ENCODE measurements at regions not wholly inside any gene's neighbourhood (a gene's known extent, or its start where the extent isn't known, plus 50 kb on each side); places are given as distances from the start of the nearest gene placed in this dataset.

- DNase-seq (ENCODE audit: low read depth), result peak; percentile 83
- TF ChIP-seq, protein P1, sequence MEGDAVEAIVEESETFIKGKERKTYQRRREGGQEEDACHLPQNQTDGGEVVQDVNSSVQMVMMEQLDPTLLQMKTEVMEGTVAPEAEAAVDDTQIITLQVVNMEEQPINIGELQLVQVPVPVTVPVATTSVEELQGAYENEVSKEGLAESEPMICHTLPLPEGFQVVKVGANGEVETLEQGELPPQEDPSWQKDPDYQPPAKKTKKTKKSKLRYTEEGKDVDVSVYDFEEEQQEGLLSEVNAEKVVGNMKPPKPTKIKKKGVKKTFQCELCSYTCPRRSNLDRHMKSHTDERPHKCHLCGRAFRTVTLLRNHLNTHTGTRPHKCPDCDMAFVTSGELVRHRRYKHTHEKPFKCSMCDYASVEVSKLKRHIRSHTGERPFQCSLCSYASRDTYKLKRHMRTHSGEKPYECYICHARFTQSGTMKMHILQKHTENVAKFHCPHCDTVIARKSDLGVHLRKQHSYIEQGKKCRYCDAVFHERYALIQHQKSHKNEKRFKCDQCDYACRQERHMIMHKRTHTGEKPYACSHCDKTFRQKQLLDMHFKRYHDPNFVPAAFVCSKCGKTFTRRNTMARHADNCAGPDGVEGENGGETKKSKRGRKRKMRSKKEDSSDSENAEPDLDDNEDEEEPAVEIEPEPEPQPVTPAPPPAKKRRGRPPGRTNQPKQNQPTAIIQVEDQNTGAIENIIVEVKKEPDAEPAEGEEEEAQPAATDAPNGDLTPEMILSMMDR (IDR thresholded peaks at IDR 0.05; ENCODE audit: insufficient read depth, low read length), result no peak
- no peak overlapping the region for H3K4me3 ChIP-seq (ENCODE audit: low read depth, low read length)
Observed at GRCh38 chr6:144899161-144899560, 614.0 kb downstream of the UTRN start.

DNA sequence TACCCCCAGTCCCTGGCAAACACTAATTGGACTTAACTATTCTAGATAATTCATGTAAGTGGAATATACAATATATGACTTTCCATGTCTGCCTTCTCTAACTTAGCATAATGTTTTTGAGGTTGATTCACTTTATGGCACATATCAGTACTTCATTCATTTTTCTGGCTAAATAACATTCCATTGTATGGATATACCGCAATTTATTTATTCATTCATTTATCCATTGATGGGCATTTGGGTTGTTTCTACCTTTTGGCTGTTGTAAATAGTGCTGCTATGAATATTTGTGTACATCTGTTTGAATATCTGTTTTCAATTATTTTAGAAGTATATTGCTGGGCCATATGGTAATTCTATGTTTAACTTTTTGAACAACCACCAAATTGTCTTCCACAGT is 616.3 kb downstream of the UTRN start:
- TF ChIP-seq, protein P1 (IDR thresholded peaks at IDR 0.05; ENCODE audit: insufficient read depth, low read length), result no peak
- no peak overlapping the region for H3K4me3 ChIP-seq (ENCODE audit: low read depth, low read length)
- DNase-seq (ENCODE audit: low read depth), result no peak

- TF ChIP-seq, protein P1 (IDR thresholded peaks at IDR 0.05; ENCODE audit: insufficient read depth, low read length), result no peak
- no peak for DNase-seq (ENCODE audit: low read depth)
- H3K4me3 ChIP-seq (ENCODE audit: low read depth, low read length), result no peak overlapping the region
Observed at GRCh38 chr6:144908004-144908403, 622.9 kb downstream of the UTRN start.

DNA sequence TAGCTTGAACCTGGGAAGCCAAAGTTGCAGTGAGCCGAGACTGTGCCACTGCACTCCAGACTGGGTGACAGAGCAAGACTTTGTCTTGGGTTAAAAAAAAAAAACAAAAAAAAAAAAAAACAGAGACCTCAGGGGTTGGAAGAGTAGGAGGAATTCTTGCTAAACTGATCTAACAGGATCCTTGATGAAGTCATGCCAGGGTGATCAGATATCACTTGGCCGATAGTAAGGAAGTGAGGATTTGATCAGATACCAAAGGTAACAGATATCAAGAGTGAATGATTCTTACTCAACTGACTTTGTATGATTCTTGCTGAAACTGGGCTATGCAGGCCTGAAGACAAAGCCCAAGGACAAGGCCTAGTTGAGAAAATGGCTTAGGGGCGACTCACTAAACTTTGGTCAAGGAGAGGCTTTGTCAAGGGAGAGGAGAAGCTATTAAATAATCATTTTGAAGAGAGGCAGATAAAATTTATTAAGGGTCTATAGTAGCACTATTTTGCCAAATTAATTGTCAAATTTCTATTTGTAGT is 624.7 kb downstream of the UTRN start:
- no peak for DNase-seq (ENCODE audit: low read depth)
- H3K4me3 ChIP-seq (ENCODE audit: low read depth, low read length), result no peak overlapping the region
- TF ChIP-seq, protein P1 (IDR thresholded peaks at IDR 0.05; ENCODE audit: insufficient read depth, low read length), result no peak

DNA sequence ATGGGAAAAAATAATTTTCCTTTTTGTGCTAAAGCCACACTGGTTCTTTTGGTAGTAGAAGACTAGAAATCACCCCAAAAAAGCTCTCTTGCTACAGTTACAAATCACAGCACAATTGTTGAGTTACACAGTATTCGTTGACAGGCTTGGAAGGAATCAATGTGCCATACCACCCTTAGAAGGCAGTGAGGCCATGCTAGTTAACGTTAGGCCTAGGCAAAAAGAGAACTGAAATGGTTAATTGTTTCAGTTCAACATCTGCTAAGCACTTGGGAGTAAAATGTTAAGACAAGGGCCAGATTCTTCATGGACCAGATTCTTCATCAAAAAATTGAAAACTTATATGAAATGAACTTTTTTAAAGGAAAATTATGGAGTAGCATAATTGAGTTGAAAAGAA is 626.2 kb downstream of the UTRN start:
- DNase-seq (ENCODE audit: low read depth), result no peak
- TF ChIP-seq, protein P1 (IDR thresholded peaks at IDR 0.05; ENCODE audit: insufficient read depth, low read length), result no peak
- no peak overlapping the region for H3K4me3 ChIP-seq (ENCODE audit: low read depth, low read length)

GRCh38 chr6:144912474-144912873 is 627.3 kb downstream of the UTRN start:
- DNase-seq (ENCODE audit: low read depth), result peak; percentile 77
- no peak overlapping the region for H3K4me3 ChIP-seq (ENCODE audit: low read depth, low read length)

More at GRCh38 chr6:144912474-144912873, 627.3 kb downstream of the UTRN start:
- TF ChIP-seq, protein P1 (IDR thresholded peaks at IDR 0.05; ENCODE audit: insufficient read depth, low read length), result peak; percentile 32

Data from fibroblast of the aortic adventitia (primary cell).